H1 (cell line): ENCODE measurements at regions not wholly inside any gene's neighbourhood (a gene's known extent, or its start where the extent isn't known, plus 50 kb on each side); places are given as distances from the start of the nearest gene placed in this dataset.

Experiments
- RXRA ChIP-seq: IDR thresholded peaks from 2 replicates; pipeline ENCODE4 v1.6.1; 2011; ENCODE audit warnings: low read depth, mild to moderate bottlenecking, low read length, moderate library complexity; ENCODE audit not compliant: insufficient read depth
- ZNF274 ChIP-seq: IDR thresholded peaks from 2 replicates; pipeline ENCODE4 v1.7.0; 2012; ENCODE audit warnings: low read length, borderline replicate concordance; ENCODE audit errors: extremely low read depth

- no peak for TF ChIP-seq RXRA
- TF ChIP-seq ZNF274, result no peak
Measured at GRCh38 chr2:166658901-166659300, 164.9 kb upstream of the SCN7A start (continued).
